AG09319 (cell line): ENCODE measurements at regions not wholly inside any gene's neighbourhood (a gene's known extent, or its start where the extent isn't known, plus 50 kb on each side); places are given as distances from the start of the nearest gene placed in this dataset.

ENCODE experiments used
- DNase-seq: peaks from one replicate; pipeline ENCODE4 v3.0.0-alpha.2; 2010; ENCODE audit warnings: low read depth; ENCODE audit errors: extremely low read depth
- CTCF ChIP-seq: IDR thresholded peaks from 2 replicates; pipeline ENCODE4 v1.5.1; 2011; ENCODE audit warnings: low read depth, mild to moderate bottlenecking, inconsistent platforms, low read length, moderate library complexity

- DNase-seq = no peak
- TF ChIP-seq CTCF = no peak
These were observed 124.7 kb downstream of the PAPOLA start for GRCh38 chr14:96626916-96627315.

GRCh38 chr14:96627386-96627785, 125.2 kb downstream of the PAPOLA start:
- no peak for DNase-seq
- TF ChIP-seq CTCF = no peak

- DNase-seq = no peak
- TF ChIP-seq CTCF = no peak
These were observed 125.9 kb downstream of the PAPOLA start for GRCh38 chr14:96627811-96628775.

GRCh38 chr14:96629082-96629481, 126.9 kb downstream of the PAPOLA start:
- TF ChIP-seq CTCF = no peak
- no peak for DNase-seq

GRCh38 chr14:96629558-96630222, 127.5 kb downstream of the PAPOLA start:
- DNase-seq = no peak
- TF ChIP-seq CTCF = no peak

- no peak for DNase-seq
- no peak for TF ChIP-seq CTCF
These were observed 128.1 kb downstream of the PAPOLA start for GRCh38 chr14:96630281-96630680.

GRCh38 chr14:96631030-96631429, 128.8 kb downstream of the PAPOLA start:
- no peak for TF ChIP-seq CTCF
- DNase-seq = no peak
